DLD1 (cell line): ENCODE measurements at regions not wholly inside any gene's neighbourhood (a gene's known extent, or its start where the extent isn't known, plus 50 kb on each side); places are given as distances from the start of the nearest gene placed in this dataset.

Experiments used
- in situ Hi-C: cut with HindIII; loops from 2 replicates; pipeline ENCODE4 v1.10.0; 2017; ENCODE audit warnings: low sequenced_read_pairs

- in situ Hi-C loops = no loop called here
Observed at GRCh38 chr4:30281986-30282385, 438.2 kb upstream of the PCDH7 start.

GRCh38 chr4:30283336-30283735 lies 436.8 kb upstream of the PCDH7 start:
- in situ Hi-C loops = no loop called here

- in situ Hi-C loops = no loop called here
Observed at GRCh38 chr4:30294295-30294694, 425.9 kb upstream of the PCDH7 start.

GRCh38 chr4:30295652-30296051 lies 424.5 kb upstream of the PCDH7 start:
- in situ Hi-C loops = no loop called here

- in situ Hi-C loops = no loop called here
Observed at GRCh38 chr4:30314001-30314400, 406.2 kb upstream of the PCDH7 start.

DNA sequence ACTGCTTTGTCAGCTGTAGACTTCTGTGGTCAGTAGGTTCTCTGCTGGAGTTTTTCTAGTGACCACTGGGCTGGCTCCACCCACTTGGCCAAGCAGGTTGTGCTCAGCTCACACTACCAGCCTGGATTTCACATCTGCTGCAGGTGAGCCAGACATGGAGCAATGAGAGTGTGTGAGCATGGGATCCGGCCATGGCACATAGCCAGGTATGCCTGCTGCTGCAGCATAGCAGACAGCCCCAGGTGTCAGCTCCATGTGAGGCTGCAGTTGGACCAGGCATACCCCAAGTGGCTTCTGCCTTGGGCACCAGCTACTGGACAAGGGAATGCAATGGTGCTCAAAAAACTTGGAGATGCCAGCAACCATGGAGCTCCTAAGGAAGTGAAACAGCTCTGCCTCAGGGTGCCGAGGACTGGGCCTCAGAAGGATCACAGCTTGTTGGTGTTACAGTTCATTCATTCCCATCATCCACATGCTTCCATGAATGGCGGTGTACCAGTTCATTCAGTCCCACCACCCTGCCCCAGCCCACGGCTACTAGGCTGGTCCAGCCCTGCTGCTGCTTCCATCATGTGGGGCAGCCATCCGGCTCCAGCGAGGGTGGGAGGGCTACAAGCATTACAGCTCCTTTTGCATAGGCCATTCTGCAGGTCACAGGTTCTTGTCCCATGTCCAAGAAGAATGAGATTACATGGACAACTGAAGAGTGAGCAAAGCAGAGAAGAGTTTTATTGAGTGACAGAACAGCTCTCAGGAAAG lies 389.1 kb upstream of the PCDH7 start:
- in situ Hi-C loops = no loop called here

DNA sequence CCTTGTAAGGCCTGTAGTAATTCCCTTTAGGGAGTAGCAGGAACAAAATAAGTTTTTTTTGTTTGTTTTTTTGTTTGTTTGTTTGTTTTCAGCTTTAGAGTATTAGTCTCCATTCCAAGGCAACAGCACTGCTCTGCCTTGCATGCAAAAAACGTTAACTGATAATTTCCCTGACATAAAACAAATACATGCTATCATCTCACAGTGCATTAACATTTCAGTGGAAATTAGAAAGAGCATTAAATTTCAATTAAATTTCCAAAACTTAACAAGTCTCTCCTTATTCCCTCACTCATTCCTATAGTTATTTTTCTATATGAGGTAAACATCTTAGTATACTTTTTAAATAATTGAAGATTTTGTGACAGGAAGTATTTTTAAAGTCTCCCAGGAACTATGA lies 378.4 kb upstream of the PCDH7 start:
- in situ Hi-C loops = no loop called here

- in situ Hi-C loops = no loop called here
Observed at GRCh38 chr4:30350288-30350687, 369.9 kb upstream of the PCDH7 start.

- in situ Hi-C loops = no loop called here
Observed at GRCh38 chr4:30354605-30355004, 365.6 kb upstream of the PCDH7 start.

- in situ Hi-C loops = no loop called here
Observed at GRCh38 chr4:30362436-30362835, 357.7 kb upstream of the PCDH7 start.

GRCh38 chr4:30370105-30370504 lies 350.1 kb upstream of the PCDH7 start:
- in situ Hi-C loops = no loop called here

DNA sequence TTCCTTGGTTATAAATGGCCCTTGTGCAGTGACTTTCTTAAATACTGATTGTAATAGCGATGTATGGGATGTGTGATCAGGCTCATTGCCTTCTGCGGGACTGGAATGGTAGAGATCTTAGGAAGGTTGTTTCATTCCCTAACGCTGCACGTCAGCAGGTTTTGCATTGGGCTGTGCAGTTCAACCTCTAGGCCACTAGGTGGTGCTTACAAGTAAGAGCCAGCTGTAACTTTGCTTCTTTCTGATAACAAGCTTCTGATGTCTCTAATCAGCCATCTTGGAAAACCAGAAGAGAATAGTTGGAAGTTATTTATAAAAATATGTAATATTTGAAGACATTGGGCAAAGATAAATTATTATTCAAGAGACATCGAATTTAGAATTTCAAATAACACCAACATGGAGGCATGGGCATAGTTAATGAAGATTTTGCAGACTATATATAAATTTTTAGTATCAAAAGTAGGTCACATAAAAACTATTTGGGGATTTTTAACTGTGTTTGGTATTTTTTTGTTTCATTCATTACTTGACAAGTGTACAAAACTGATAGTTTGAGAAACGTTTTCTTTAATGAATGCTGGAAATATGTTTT lies 339.7 kb upstream of the PCDH7 start:
- in situ Hi-C loops = no loop called here

GRCh38 chr4:30385650-30386049 lies 334.5 kb upstream of the PCDH7 start:
- in situ Hi-C loops = no loop called here

DNA sequence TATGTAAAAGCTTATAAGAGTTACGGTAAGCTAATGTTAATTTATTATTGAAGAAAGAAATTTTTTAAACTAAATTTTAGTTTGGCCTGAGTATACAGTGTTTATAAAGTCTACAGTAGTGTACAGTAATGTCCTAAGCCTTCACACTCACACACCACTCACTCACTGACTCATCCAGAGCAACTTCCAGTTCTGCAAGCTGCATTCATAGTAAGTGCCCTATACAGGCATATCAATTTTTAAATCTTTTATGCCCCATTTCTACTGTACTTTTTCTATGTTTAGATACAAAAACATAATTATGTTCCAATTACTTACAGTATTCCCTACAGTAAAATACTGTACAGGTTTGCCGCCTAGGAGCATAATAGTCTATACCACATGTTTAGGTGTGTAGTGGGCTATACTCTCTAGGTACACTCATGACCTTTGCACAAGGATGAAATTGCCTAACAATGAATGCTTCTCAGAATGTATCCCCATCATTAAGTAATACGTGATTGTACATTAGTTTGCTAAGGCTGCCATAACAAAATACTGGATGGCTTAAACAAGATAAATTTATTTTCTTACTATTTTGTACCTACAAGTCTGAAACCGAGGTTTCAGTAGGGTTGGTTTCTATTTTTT lies 333.8 kb upstream of the PCDH7 start:
- in situ Hi-C loops = no loop called here

- in situ Hi-C loops = no loop called here
Observed at GRCh38 chr4:30395902-30396301, 324.3 kb upstream of the PCDH7 start.

DNA sequence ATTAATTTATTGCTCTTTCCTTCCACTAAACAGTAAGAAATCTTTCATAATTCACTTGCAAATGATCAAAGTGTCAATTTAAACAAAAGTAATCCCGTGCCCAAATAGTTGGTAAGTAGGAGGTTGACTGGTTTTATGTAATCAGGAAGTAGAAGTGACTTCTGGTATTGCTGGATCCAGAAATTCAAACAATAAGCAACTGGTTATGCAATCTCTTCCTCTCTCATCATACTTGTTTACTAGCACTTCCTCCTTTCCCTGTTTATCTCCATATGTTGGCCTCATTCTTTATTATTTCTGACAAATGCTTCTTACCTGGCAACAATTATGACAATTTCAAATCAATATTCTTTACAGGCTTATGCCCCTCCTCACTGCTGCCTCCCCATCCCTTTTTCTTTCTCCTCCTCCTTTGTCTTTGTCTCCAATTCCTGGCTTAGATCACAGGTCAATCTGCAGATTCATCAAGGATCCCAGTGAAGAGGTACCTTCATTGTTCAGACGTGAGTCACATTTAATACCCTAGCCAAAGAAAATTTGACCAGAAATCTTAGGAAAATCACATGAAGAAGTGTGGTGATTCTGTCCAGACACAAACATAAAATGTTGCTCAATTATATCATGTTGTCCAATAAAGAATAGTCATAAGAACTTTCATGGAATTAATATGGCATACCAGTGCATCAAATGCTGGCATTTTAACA lies 323.2 kb upstream of the PCDH7 start:
- in situ Hi-C loops = no loop called here

GRCh38 chr4:30399476-30399875 lies 320.7 kb upstream of the PCDH7 start:
- in situ Hi-C loops = no loop called here

DNA sequence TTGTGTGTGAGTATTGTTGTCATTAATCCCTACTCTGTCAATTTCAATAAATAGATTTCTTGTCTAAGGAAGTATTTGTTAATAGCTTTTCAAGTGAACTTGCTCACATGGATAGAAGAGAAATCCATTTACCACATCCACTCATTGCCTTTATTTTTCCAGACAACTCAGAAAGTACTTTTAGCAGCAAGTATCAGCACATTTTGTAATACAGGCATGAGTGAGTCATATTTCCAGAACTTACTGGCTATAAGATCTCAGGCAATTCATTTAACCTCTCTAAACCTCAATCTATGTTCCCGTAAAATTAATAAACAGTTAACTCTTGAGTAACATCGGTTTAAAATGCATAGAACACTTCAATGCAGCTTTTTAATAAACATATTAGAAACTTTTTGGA lies 317.9 kb upstream of the PCDH7 start:
- in situ Hi-C loops = no loop called here

GRCh38 chr4:30413915-30414314 lies 306.3 kb upstream of the PCDH7 start:
- in situ Hi-C loops = no loop called here

GRCh38 chr4:30416547-30416946 lies 303.6 kb upstream of the PCDH7 start:
- in situ Hi-C loops = no loop called here

- in situ Hi-C loops = no loop called here
Observed at GRCh38 chr4:30427932-30428331, 292.2 kb upstream of the PCDH7 start.
